GM23248 (cell line): ENCODE measurements at regions not wholly inside any gene's neighbourhood (a gene's known extent, or its start where the extent isn't known, plus 50 kb on each side); places are given as distances from the start of the nearest gene placed in this dataset.

Source experiments
- EZH2 ChIP-seq: fragments of 200-600 bp; sonication (generic); IDR thresholded peaks from 2 replicates; pipeline ENCODE4 v1.6.1; 2018; ENCODE audit warnings: antibody characterized with exemption, mild to moderate bottlenecking; ENCODE audit not compliant: insufficient read depth, poor library complexity, severe bottlenecking
- EZH2phosphoT487 ChIP-seq: fragments of 200-600 bp; sonication (generic); IDR thresholded peaks from 2 replicates; pipeline ENCODE4 v1.6.1; 2018; ENCODE audit warnings: antibody characterized with exemption, moderate library complexity, mild to moderate bottlenecking, low read depth; ENCODE audit not compliant: insufficient read depth

GRCh38 chr3:148054999-148055398 lies 642.7 kb upstream of the AGTR1 start:
- TF ChIP-seq EZH2 (no peak), EZH2phosphoT487 (no peak)
